Type B pancreatic cell (in vitro differentiated cells): ENCODE measurements at regions not wholly inside any gene's neighbourhood (a gene's known extent, or its start where the extent isn't known, plus 50 kb on each side); places are given as distances from the start of the nearest gene placed in this dataset.
A peak's percentile ranks its signal among the peaks of the same experiment; 100 is the strongest.

ENCODE experiments used
- DNase-seq: peaks from one replicate; pipeline ENCODE4 v3.0.0; 2021; ENCODE audit warnings: mixed read lengths; ENCODE audit not compliant: unreplicated experiment; ENCODE audit errors: extremely low spot score
- H3K27ac Mint-ChIP-seq: 2 replicates; pipeline ENCODE4 v1.8.0; 2021; ENCODE audit warnings: mild to moderate bottlenecking, mixed read lengths
- H3K27me3 Mint-ChIP-seq: 2 replicates; pipeline ENCODE4 v1.8.0; 2021; ENCODE audit warnings: mixed read lengths
- H3K36me3 Mint-ChIP-seq: 2 replicates; pipeline ENCODE4 v1.8.0; 2021; ENCODE audit warnings: mixed read lengths
- H3K4me1 Mint-ChIP-seq: one replicate; pipeline ENCODE4 v1.8.0; 2021; ENCODE audit warnings: mixed read lengths; ENCODE audit not compliant: unreplicated experiment
- H3K4me3 Mint-ChIP-seq: 2 replicates; pipeline ENCODE4 v1.8.0; 2021; ENCODE audit warnings: mild to moderate bottlenecking, mixed read lengths
- H3K9me3 Mint-ChIP-seq: 2 replicates; pipeline ENCODE4 v1.8.0; 2021; ENCODE audit warnings: mixed read lengths
- TF ChIP-seq, protein P1 (sequence below): fragments of 200-600 bp; sonication (generic); conservative IDR thresholded peaks from 2 replicates; pipeline ENCODE4 v1.5.0; 2021; ENCODE audit warnings: antibody characterized with exemption, mild to moderate bottlenecking

DNA sequence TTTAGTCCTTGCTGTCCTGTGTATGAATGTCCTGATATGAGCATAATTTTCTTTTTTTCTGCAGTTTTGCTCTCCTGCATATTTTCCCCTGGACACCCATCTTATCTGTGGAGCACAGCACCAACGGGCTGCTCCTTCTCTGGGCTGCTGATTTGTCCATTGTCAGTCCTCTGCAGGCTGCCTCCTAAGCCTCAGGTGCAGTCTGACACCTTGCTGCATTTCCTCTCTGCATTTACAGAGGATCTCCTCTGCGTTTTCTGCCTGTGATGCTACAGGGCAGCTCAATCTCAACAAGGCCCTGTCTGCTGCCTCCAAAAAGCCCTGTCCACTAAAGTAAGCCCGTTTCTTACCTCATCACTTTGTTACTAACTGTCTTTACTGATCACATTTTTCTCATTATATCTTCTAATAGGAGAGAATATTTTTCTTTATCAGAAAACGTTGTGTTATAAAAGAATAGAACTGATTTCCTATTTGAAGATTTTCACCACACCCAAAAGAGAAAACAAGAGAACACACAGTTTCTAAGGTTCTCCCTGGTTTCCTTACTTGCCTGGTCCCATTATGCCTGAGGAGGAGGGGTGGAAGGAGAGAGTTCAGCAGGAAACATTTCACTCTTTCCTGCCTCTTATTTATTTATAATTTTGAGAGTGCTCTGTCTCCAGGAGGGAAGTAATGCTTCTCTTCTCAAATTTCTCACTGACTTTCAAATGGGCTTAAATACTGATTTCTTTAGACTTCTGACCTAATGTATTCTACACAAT lies 65.6 kb upstream of the TDRD3 start:
- Mint-ChIP-seq H3K9me3 (peaks cover 3% of the 10 kb centered on the region), H3K4me1 (peaks cover 23% of the 10 kb centered on the region), H3K4me3 (no peak overlapping the region), H3K27me3 (no peaks in the 10 kb centered on the region), H3K36me3 (no peaks in the 10 kb centered on the region), H3K27ac (no peak overlapping the region)
- DNase-seq, result no peak
- TF ChIP-seq, protein P1, sequence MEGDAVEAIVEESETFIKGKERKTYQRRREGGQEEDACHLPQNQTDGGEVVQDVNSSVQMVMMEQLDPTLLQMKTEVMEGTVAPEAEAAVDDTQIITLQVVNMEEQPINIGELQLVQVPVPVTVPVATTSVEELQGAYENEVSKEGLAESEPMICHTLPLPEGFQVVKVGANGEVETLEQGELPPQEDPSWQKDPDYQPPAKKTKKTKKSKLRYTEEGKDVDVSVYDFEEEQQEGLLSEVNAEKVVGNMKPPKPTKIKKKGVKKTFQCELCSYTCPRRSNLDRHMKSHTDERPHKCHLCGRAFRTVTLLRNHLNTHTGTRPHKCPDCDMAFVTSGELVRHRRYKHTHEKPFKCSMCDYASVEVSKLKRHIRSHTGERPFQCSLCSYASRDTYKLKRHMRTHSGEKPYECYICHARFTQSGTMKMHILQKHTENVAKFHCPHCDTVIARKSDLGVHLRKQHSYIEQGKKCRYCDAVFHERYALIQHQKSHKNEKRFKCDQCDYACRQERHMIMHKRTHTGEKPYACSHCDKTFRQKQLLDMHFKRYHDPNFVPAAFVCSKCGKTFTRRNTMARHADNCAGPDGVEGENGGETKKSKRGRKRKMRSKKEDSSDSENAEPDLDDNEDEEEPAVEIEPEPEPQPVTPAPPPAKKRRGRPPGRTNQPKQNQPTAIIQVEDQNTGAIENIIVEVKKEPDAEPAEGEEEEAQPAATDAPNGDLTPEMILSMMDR, result no peak

DNA sequence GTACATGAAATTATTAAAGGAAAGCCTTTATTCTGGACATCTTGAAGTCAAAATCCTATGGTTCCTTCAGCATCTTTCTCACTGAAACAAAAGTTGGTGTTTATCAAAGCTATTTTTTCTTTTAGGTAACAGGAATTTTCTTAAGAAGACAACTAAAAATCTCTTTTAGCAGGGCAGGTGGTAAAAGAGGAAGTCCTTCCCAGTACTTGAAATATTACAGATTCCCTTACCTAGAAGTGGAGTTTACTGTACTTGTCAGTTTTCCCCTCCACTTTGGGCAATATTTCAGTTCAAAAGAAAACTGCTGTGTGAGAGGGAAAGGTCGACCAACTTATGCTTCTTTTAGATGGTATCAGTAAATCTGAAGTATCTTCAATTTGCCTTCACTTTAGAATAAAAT lies 64.3 kb upstream of the TDRD3 start:
- Mint-ChIP-seq H3K36me3 (no peaks in the 10 kb centered on the region), H3K4me3 (no peak overlapping the region), H3K27me3 (no peaks in the 10 kb centered on the region), H3K9me3 (peaks cover 3% of the 10 kb centered on the region), H3K4me1 (peaks cover 23% of the 10 kb centered on the region), H3K27ac (no peak overlapping the region)
- TF ChIP-seq, protein P1, result no peak
- DNase-seq, result no peak

DNA sequence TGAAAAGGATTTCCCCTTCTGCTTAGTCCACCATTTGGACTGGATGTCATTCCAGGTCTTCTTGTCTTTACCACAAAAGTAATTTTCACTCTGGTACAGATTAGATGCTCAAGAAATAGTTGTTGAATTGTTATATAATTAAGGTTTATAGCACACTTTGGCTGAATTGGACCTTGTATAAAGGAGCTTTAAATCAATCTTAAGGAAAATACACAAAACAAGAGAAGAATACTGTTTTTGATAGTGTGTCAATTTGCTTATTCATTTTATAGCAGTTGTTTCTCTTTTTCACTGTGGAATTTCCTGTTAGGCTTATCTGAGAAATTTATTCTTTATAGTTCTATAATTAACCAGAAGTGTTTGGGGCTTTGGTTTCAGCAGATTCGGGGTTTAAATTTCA lies 62.7 kb upstream of the TDRD3 start:
- peaks cover 3% of the 10 kb centered on the region for H3K9me3 Mint-ChIP-seq
- H3K4me3 Mint-ChIP-seq, result no peak overlapping the region
- DNase-seq, result no peak
- H3K36me3 Mint-ChIP-seq, result no peaks in the 10 kb centered on the region
- H3K27me3 Mint-ChIP-seq, result no peaks in the 10 kb centered on the region
- no peak overlapping the region for H3K27ac Mint-ChIP-seq
- TF ChIP-seq, protein P1, result no peak
- H3K4me1 Mint-ChIP-seq, result peaks cover 21% of the 10 kb centered on the region

DNA sequence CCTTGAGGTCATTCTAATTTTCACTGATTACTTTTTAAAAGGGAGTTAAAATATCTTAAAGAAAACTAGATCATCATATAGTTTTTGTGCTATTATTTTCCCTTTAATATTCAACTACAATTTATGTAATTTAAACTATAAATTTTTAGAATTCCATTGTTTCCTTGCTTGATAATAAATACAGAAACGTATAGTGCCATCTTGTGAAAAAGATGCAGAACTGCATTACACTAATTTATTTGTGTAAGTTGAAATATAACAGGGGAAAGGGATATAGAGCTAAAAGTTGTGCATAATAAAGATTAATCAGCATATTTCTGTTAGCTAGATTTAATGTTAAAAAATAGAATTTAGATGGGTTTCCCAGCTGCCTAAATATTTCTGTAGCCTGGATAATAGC lies 61.5 kb upstream of the TDRD3 start:
- Mint-ChIP-seq H3K36me3 (no peaks in the 10 kb centered on the region), H3K4me3 (no peak overlapping the region), H3K4me1 (peaks cover 15% of the 10 kb centered on the region), H3K27ac (no peak overlapping the region), H3K9me3 (no peaks in the 10 kb centered on the region), H3K27me3 (no peaks in the 10 kb centered on the region)
- no peak for DNase-seq
- TF ChIP-seq, protein P1, result peak; percentile 86

DNA sequence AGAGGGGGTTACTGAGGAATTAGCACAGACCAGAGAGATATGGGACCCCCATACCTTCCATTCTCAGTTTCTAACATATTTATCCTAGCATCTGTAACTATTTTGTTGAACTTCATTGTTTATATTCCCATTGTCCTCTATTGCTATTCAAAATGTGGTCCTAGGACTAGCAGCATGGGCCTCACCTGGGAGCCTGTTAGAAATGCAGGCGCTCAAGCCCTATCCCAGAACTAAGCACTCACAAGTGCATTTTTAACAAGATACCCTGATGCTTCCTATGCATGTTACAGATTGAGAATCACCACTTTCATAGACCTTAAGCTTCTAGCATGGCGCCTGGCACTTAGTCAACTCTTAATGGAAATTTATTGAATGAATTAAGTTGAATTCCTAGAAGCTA lies 58.3 kb upstream of the TDRD3 start:
- H3K4me3 Mint-ChIP-seq, result no peak overlapping the region
- TF ChIP-seq, protein P1, result no peak
- peaks cover 5% of the 10 kb centered on the region for H3K4me1 Mint-ChIP-seq
- no peaks in the 10 kb centered on the region for H3K27me3 Mint-ChIP-seq
- H3K27ac Mint-ChIP-seq, result no peak overlapping the region
- H3K9me3 Mint-ChIP-seq, result peaks cover 7% of the 10 kb centered on the region
- DNase-seq, result no peak
- H3K36me3 Mint-ChIP-seq, result no peaks in the 10 kb centered on the region
